ENCODE measurements at regions not wholly inside any gene's neighbourhood (a gene's known extent, or its start where the extent isn't known, plus 50 kb on each side); places are given as distances from the start of the nearest gene placed in this dataset.

- Histone ChIP-seq H3K79me2 (replicated peaks; ENCODE audit: insufficient read depth) (no peaks in the 10 kb centered on the region), H3K36me3 (ENCODE audit: insufficient read depth) (no peaks in the 10 kb centered on the region)
Observed at GRCh38 chr1:118503752-118504151, 318.7 kb upstream of the SPAG17 start.

More at GRCh38 chr1:118503752-118504151, 318.7 kb upstream of the SPAG17 start:
- TF ChIP-seq ETS1 (IDR thresholded peaks at IDR 0.05) (no peak), ZNF114 (CRISPR knock-in tag; IDR thresholded peaks at IDR 0.05) (no peak), JUNB (IDR thresholded peaks at IDR 0.05; ENCODE audit: unreplicated experiment) (no peak), ZNF331 (CRISPR knock-in tag; IDR thresholded peaks at IDR 0.05; ENCODE audit: low read depth) (no peak), STAT1 (IDR thresholded peaks at IDR 0.05; ENCODE audit: unreplicated experiment) (no peak), POLR2AphosphoS5 (IDR thresholded peaks at IDR 0.05; ENCODE audit: low read depth) (no peak), NANOG (IDR thresholded peaks at IDR 0.05; ENCODE audit: borderline replicate concordance) (no peak), CTCF (conservative IDR thresholded peaks at IDR 0.05; ENCODE audit: low read depth in 2 of 2) (no peak), ZNF462 (CRISPR knock-in tag; IDR thresholded peaks at IDR 0.05) (no peak), EZH2phosphoT487 (IDR thresholded peaks at IDR 0.05; ENCODE audit: unreplicated experiment) (no peak), EZH2 (IDR thresholded peaks at IDR 0.05; ENCODE audit: low read depth, unreplicated experiment) (no peak), CREB1 (CRISPR knock-in tag; IDR thresholded peaks at IDR 0.05; ENCODE audit: low read depth) (no peak), REST (IDR thresholded peaks at IDR 0.05; ENCODE audit: unreplicated experiment) (no peak)
- Histone ChIP-seq H3K4me2 (peak overlapping the region; percentile 28; the same call in 1 of the 2 replicates), H3K4me3 (no peak overlapping the region), H3K27ac (ENCODE audit: low read depth) (no peak overlapping the region), H3K9me2 (ENCODE audit: insufficient read depth) (no peaks in the 10 kb centered on the region), H3K4me1 (ENCODE audit: insufficient read depth) (peaks cover 10% of the 10 kb centered on the region), H4K20me1 (replicated peaks; ENCODE audit: insufficient read depth) (no peaks in the 10 kb centered on the region), H2AFZ (peak overlapping the region; percentile 70; the same call in 1 of the 2 replicates), H3F3A (replicated peaks; ENCODE audit: low read depth) (no peaks in the 10 kb centered on the region), H3K27me3 (ENCODE audit: insufficient read depth) (no peaks in the 10 kb centered on the region)
- H3K27ac Mint-ChIP-seq = no peak overlapping the region
- no peak for ATAC-seq
- no peak overlapping the region for H3K4me3 Mint-ChIP-seq
- DNase-seq (ENCODE audit: low spot score) = no peak
- H3K4me1 Mint-ChIP-seq = peaks cover 34% of the 10 kb centered on the region
- no peaks in the 10 kb centered on the region for H3K9me3 Mint-ChIP-seq
- no peaks in the 10 kb centered on the region for H3K27me3 Mint-ChIP-seq (ENCODE audit: insufficient read depth, low read depth, poor library complexity)
- no peaks in the 10 kb centered on the region for H3K36me3 Mint-ChIP-seq (ENCODE audit: low read depth)
